ENCODE measurements at regions not wholly inside any gene's neighbourhood (a gene's known extent, or its start where the extent isn't known, plus 50 kb on each side); places are given as distances from the start of the nearest gene placed in this dataset.

DNA sequence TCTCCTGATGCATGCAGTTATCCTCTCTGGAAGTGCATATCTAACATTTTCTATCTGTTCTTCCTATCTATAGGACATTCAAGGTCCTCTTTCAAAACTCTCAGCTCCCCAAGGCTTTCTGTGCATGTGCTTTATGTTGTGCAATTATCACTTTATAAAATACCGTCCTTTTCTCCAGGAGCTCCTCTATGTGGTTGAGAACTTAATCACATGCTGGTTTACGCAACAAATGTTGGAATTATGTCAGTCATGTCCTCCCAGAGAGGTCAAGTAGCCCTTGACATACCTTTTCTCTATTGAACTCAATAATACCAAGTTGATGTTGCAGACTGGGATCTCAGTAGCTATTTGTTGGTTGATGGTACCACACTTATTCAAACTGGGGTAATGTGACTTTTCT lies 388.4 kb downstream of the BTBD3 start:
- Histone ChIP-seq H3K9me3 (no peaks in the 10 kb centered on the region), H3K4me1 (no peaks in the 10 kb centered on the region), H3K36me3 (no peaks in the 10 kb centered on the region), H3K4me3 (no peak overlapping the region), H3K27me3 (no peaks in the 10 kb centered on the region), H3K27ac (no peak overlapping the region)
- no peak for DNase-seq (ENCODE audit: extremely low spot score in 2 of 2)
- no peak for TF ChIP-seq CTCF (IDR thresholded peaks at IDR 0.05)
- TF ChIP-seq POLR2AphosphoS5 (IDR thresholded peaks at IDR 0.05; ENCODE audit: insufficient read depth in 1 of 2, low read depth in 1 of 2) = no peak
- TF ChIP-seq POLR2A (IDR thresholded peaks at IDR 0.05) = no peak
- intact Hi-C loops (cut with DNase I) = no loop called here

DNA sequence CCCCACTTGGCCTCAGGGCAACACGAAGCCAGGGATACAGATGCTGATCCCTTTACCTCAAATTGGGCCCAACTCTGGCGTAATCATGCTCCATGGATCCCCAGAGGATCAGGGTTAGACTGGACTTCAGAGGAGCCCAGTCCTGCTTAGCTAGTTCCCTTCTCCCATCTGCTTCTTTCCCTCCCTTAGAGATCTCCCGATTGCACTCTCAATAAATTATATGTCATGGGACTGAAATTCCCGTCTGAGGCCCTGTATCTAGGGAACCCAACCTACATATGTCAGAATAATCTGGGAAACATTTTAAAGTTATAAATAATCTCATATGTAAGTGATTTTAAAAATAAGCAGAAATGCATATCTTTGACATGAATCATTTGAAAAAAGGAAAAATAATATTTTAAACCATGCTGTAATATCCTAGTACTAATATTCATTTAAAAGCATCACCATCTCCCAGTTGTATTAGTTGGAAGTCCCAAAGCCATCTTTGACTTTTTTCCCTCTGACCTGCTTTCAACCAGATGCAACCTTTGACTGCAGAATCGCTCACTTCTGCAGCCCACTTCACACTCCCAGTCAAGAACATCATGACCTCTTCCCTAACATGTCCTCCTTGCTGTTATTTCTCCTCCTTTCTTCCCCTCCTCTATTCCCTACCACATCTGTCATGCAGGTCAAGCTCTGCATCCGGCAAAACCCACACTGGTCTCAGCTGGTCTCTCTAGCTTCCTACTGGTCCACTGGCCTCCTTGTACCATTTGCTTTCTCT lies 393.6 kb downstream of the BTBD3 start:
- DNase-seq (ENCODE audit: extremely low spot score in 2 of 2) = no peak
- H3K4me1 ChIP-seq = no peaks in the 10 kb centered on the region
- intact Hi-C loops (cut with DNase I) = no loop called here
- no peak overlapping the region for H3K4me3 ChIP-seq
- TF ChIP-seq POLR2A (IDR thresholded peaks at IDR 0.05) = no peak
- TF ChIP-seq POLR2AphosphoS5 (IDR thresholded peaks at IDR 0.05; ENCODE audit: insufficient read depth in 1 of 2, low read depth in 1 of 2) = no peak
- no peak for TF ChIP-seq CTCF (IDR thresholded peaks at IDR 0.05)
- no peak overlapping the region for H3K27ac ChIP-seq
- H3K27me3 ChIP-seq = no peaks in the 10 kb centered on the region
- H3K9me3 ChIP-seq = no peaks in the 10 kb centered on the region
- no peaks in the 10 kb centered on the region for H3K36me3 ChIP-seq

DNA sequence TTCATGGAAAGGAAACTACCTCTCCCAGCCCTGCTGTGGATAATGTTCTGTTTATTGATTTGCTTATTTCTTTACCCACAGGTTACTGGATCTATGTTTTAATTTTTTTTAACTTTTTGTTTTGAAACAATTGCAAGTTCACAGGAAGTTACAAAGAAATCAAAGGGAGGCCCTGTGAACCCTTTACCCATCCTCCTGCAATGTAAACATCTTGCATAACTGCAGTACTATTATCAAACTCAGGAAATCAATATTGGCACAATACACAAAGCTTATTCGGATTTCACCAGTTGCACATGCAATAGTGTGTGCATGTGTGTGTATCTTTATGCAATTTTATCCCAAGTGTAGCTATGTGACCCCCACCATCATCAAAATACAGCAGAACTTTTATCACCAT lies 398.0 kb downstream of the BTBD3 start:
- TF ChIP-seq CTCF (IDR thresholded peaks at IDR 0.05) (no peak), POLR2AphosphoS5 (IDR thresholded peaks at IDR 0.05; ENCODE audit: insufficient read depth in 1 of 2, low read depth in 1 of 2) (no peak), POLR2A (IDR thresholded peaks at IDR 0.05) (no peak)
- intact Hi-C loops (cut with DNase I) = no loop called here

DNA sequence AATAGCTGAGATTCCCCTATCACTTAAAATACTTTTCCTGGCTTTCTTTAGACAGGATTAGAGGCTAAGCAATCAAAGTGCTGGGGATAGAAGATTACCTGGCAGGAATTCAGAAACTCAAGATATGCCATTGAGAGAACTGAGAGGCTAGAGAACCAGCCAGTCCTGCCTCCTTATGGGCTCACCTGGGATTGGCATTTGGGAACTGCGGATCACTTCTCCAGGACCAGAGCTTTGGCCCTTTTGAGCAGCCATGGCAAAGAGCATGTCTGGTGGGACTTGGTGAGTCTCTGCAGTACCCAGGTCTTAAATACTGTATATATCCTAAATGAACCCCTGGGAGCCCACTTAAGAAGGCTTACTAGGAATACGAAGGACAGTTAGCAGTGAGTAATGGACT lies 399.1 kb downstream of the BTBD3 start:
- H3K36me3 ChIP-seq = no peaks in the 10 kb centered on the region
- DNase-seq (ENCODE audit: extremely low spot score in 2 of 2) = no peak
- intact Hi-C loops (cut with DNase I) = no loop called here
- H3K9me3 ChIP-seq = no peaks in the 10 kb centered on the region
- no peaks in the 10 kb centered on the region for H3K4me1 ChIP-seq
- no peaks in the 10 kb centered on the region for H3K27me3 ChIP-seq
- TF ChIP-seq POLR2AphosphoS5 (IDR thresholded peaks at IDR 0.05; ENCODE audit: insufficient read depth in 1 of 2, low read depth in 1 of 2) = no peak
- TF ChIP-seq POLR2A (IDR thresholded peaks at IDR 0.05) = no peak
- TF ChIP-seq CTCF (IDR thresholded peaks at IDR 0.05) = no peak
- H3K27ac ChIP-seq = no peak overlapping the region
- no peak overlapping the region for H3K4me3 ChIP-seq

More for the DNA sequence above, 398.0 kb downstream of the BTBD3 start:
- Histone ChIP-seq H3K27me3 (no peaks in the 10 kb centered on the region), H3K4me1 (no peaks in the 10 kb centered on the region), H3K4me3 (no peak overlapping the region), H3K36me3 (no peaks in the 10 kb centered on the region), H3K27ac (no peak overlapping the region), H3K9me3 (no peaks in the 10 kb centered on the region)
- DNase-seq (ENCODE audit: extremely low spot score in 2 of 2) = no peak

DNA sequence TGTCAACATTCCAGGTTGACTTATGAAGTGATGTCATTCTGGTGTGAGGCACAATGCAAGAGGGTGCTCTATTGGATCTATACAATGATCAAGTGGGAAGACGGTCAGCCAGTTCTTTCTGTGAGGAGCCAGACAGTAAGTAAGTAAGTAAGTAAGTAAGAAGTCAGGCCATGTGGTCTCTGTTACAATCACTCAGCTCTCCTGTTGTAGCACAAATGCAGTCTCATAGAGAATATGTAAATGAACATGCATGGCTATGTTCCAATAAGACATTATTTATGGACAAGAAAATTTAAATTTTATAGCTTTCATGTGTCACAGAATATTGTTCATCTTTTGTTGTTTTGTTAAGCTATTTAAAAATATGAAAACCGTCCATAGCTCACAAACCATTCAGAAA lies 399.7 kb downstream of the BTBD3 start:
- Histone ChIP-seq H3K36me3 (no peaks in the 10 kb centered on the region), H3K4me3 (no peak overlapping the region), H3K9me3 (no peaks in the 10 kb centered on the region), H3K4me1 (no peaks in the 10 kb centered on the region), H3K27ac (no peak overlapping the region), H3K27me3 (no peaks in the 10 kb centered on the region)
- DNase-seq (ENCODE audit: extremely low spot score in 2 of 2) = no peak
- TF ChIP-seq POLR2A (IDR thresholded peaks at IDR 0.05) = no peak
- no peak for TF ChIP-seq CTCF (IDR thresholded peaks at IDR 0.05)
- no peak for TF ChIP-seq POLR2AphosphoS5 (IDR thresholded peaks at IDR 0.05; ENCODE audit: insufficient read depth in 1 of 2, low read depth in 1 of 2)
- intact Hi-C loops (cut with DNase I) = no loop called here

Data from vagina (tissue), 2 donors.